Osteoblast (primary cell): ENCODE measurements at regions not wholly inside any gene's neighbourhood (a gene's known extent, or its start where the extent isn't known, plus 50 kb on each side); places are given as distances from the start of the nearest gene placed in this dataset.

Experiments used
- DNase-seq: peaks from one replicate; pipeline ENCODE4 v3.0.0; 2011; ENCODE audit warnings: low spot score, mixed read lengths; ENCODE audit not compliant: insufficient read length; ENCODE audit errors: missing footprints
- H2AFZ ChIP-seq: 2 replicates; pipeline ENCODE4 v1.6.0; 2011; ENCODE audit warnings: mild to moderate bottlenecking, low read length
- H3K27ac ChIP-seq: 2 replicates; pipeline ENCODE4 v1.5.1; 2011; ENCODE audit warnings: mild to moderate bottlenecking, low read depth, low read length, moderate library complexity
- H3K27me3 ChIP-seq: 2 replicates; pipeline ENCODE4 v1.6.0; 2012; ENCODE audit warnings: mild to moderate bottlenecking, control low read depth, inconsistent platforms, low read length, moderate library complexity; ENCODE audit not compliant: insufficient read depth
- H3K36me3 ChIP-seq: 2 replicates; pipeline ENCODE4 v1.5.1; 2011; ENCODE audit warnings: mild to moderate bottlenecking, low read length, control low read depth, moderate library complexity; ENCODE audit not compliant: insufficient read depth
- H3K4me1 ChIP-seq: 2 replicates; pipeline ENCODE4 v1.5.1; 2011; ENCODE audit warnings: mild to moderate bottlenecking, low read length, control low read depth, moderate library complexity; ENCODE audit not compliant: insufficient read depth
- H3K4me2 ChIP-seq: 2 replicates; pipeline ENCODE4 v1.6.0; 2011; ENCODE audit warnings: mild to moderate bottlenecking, low read length; ENCODE audit not compliant: insufficient read depth
- H3K4me3 ChIP-seq: fragments of 200-600 bp; sonication (generic); 3 replicates; pipeline ENCODE4 v1.5.1; 2012; ENCODE audit warnings: mild to moderate bottlenecking, low read length, inconsistent platforms; ENCODE audit not compliant: insufficient read depth
- H3K79me2 ChIP-seq: 2 replicates; pipeline ENCODE4 v1.6.0; 2012; ENCODE audit warnings: mild to moderate bottlenecking, low read length, control low read depth, inconsistent platforms; ENCODE audit not compliant: insufficient read depth
- H3K9me3 ChIP-seq: 2 replicates; pipeline ENCODE4 v1.5.1; 2011; ENCODE audit warnings: low read depth, low read length, control low read depth
- H4K20me1 ChIP-seq: 2 replicates; pipeline ENCODE4 v1.6.0; 2012; ENCODE audit warnings: mild to moderate bottlenecking, low read length, control low read depth; ENCODE audit not compliant: insufficient read depth
- CTCF ChIP-seq: IDR thresholded peaks from 2 replicates; pipeline ENCODE4 v1.5.1; 2011; ENCODE audit warnings: mild to moderate bottlenecking, low read depth, low read length, moderate library complexity; ENCODE audit errors: extremely low read depth

DNA sequence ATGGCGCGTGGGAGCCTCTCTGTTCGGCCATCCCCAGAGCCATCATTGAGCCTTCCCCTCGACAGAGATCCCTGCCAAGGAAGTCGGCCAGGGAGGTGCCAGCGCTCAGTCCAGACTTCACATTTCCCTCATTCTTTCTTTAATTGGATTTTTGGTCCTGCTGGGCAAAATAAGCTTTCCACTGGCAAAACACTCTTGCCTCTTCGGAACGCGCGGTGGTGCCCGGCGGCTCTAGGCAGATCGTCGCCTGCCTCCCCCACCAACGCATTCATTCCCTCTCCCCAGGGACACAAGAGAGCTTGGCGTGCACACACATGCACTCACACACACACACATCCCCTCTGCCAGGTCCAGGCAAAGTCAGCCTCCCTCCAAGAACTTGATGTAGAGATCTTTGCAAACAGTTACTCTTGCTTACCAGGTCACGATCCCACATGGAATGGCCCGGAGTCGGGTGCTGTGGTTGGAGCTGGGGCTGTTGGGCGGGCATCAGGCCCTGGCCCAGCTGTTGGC is 257.1 kb downstream of the BCOR start:
- no peak for DNase-seq
- no peaks in the 10 kb centered on the region for H3K9me3 ChIP-seq
- H4K20me1 ChIP-seq, result no peaks in the 10 kb centered on the region
- H3K4me2 ChIP-seq, result no peak overlapping the region
- H3K27me3 ChIP-seq, result peaks cover 22% of the 10 kb centered on the region
- no peaks in the 10 kb centered on the region for H3K79me2 ChIP-seq
- H2AFZ ChIP-seq, result no peak overlapping the region
- no peaks in the 10 kb centered on the region for H3K36me3 ChIP-seq
- no peak overlapping the region for H3K27ac ChIP-seq
- no peak for TF ChIP-seq CTCF
- no peaks in the 10 kb centered on the region for H3K4me1 ChIP-seq
- H3K4me3 ChIP-seq, result no peak overlapping the region

DNA sequence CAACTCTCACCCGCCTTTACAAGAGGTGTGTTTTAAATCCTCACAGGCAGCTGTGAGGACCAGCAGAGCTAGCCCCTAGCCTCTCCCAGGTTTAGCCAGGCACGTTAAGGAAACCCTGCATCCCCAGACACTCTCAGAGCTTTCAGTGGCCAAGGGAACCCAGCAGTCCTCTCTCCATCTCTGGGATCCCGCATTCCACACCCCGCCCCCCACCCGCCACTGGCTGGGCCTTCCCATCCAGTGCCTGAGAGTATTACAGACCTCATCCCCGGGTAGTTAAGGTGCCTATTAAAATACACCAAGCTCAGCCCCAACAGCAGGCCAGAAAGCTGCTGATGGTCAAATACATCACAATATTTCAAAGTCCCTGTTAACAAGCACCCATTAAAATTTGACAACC is 256.2 kb downstream of the BCOR start:
- Histone ChIP-seq H3K27me3 (peaks cover 20% of the 10 kb centered on the region), H3K79me2 (no peaks in the 10 kb centered on the region), H4K20me1 (no peaks in the 10 kb centered on the region), H2AFZ (no peak overlapping the region), H3K4me2 (no peak overlapping the region), H3K27ac (no peak overlapping the region), H3K9me3 (no peaks in the 10 kb centered on the region), H3K4me1 (no peaks in the 10 kb centered on the region), H3K36me3 (no peaks in the 10 kb centered on the region), H3K4me3 (no peak overlapping the region)
- DNase-seq, result no peak
- no peak for TF ChIP-seq CTCF

DNA sequence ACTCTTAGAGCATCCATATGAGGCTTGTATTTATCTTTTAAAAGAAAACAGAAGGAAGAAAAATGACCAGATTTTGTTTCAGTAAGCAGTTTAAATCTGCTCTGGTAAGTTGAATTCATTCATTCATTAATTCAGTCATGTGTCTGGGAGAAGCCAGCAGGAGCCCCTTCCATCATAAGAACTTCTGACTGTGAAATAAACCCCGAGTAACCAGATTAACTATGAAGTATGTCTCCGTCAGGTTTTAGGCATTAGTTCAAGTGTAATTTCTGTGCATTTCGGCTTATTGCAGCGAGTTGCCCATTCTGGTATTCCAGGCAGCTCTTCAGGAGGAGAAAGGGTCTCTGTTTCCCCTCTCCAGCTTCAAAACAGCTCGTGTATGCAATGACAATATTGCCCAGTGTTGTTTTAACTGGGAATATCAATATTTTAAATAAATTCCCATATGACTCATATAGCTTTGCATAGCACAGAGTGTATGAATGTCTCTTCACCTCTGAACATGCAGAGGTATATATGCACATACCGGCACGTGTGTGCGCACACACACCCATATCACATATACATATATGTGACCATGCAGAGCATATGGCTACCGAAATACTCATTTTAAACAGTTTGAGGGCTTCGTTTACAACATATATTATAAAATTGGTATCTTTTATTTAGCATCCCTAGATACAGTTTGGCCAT is 255.3 kb downstream of the BCOR start:
- Histone ChIP-seq H3K79me2 (no peaks in the 10 kb centered on the region), H3K4me1 (no peaks in the 10 kb centered on the region), H3K4me3 (no peak overlapping the region), H2AFZ (no peak overlapping the region), H3K36me3 (no peaks in the 10 kb centered on the region), H3K4me2 (no peak overlapping the region), H4K20me1 (no peaks in the 10 kb centered on the region), H3K9me3 (no peaks in the 10 kb centered on the region), H3K27me3 (peaks cover 20% of the 10 kb centered on the region), H3K27ac (no peak overlapping the region)
- TF ChIP-seq CTCF, result no peak
- DNase-seq, result no peak

GRCh38 chrX:39843318-39843717 is 254.4 kb downstream of the BCOR start:
- no peak overlapping the region for H3K4me3 ChIP-seq
- H3K4me1 ChIP-seq, result no peaks in the 10 kb centered on the region
- H3K36me3 ChIP-seq, result no peaks in the 10 kb centered on the region
- TF ChIP-seq CTCF, result no peak
- no peaks in the 10 kb centered on the region for H4K20me1 ChIP-seq
- DNase-seq, result no peak
- H3K9me3 ChIP-seq, result no peaks in the 10 kb centered on the region
- no peak overlapping the region for H3K27ac ChIP-seq
- H3K27me3 ChIP-seq, result peaks cover 17% of the 10 kb centered on the region
- no peak overlapping the region for H3K4me2 ChIP-seq
- H2AFZ ChIP-seq, result no peak overlapping the region
- H3K79me2 ChIP-seq, result no peaks in the 10 kb centered on the region
